SK-N-SH treated with all-trans-retinoic acid at 6 μM for 48 hours (cell line): ENCODE measurements at regions not wholly inside any gene's neighbourhood (a gene's known extent, or its start where the extent isn't known, plus 50 kb on each side); places are given as distances from the start of the nearest gene placed in this dataset.

Experiments used
- ATAC-seq: fragments of 200-7000 bp; cut with Tn5 transposase; 3 replicates; pipeline ENCODE4 v1.9.1; 2020; ENCODE audit warnings: mild to moderate bottlenecking, moderate library complexity
- ARNTL ChIP-seq: fragments of 450-650 bp; formaldehyde crosslinking; IDR thresholded peaks from 2 replicates; pipeline ENCODE4 v1.5.0; 2020; ENCODE audit warnings: low read depth, mild to moderate bottlenecking, moderate library complexity, borderline replicate concordance
- BACH2 ChIP-seq: fragments of 250-450 bp; sonication (Bioruptor Pico); IDR thresholded peaks from 2 replicates; pipeline ENCODE4 v1.9.0; 2021; ENCODE audit warnings: mild to moderate bottlenecking, borderline replicate concordance
- CREB5 ChIP-seq: fragments of 250-450 bp; sonication (Bioruptor Pico); IDR thresholded peaks from 2 replicates; pipeline ENCODE4 v1.5.1; 2020; ENCODE audit warnings: low read depth, mild to moderate bottlenecking, moderate library complexity
- CSDC2 ChIP-seq: fragments of 250-450 bp; sonication (Bioruptor Pico); IDR thresholded peaks from 2 replicates; pipeline ENCODE4 v1.5.0; 2020; ENCODE audit warnings: mild to moderate bottlenecking, moderate library complexity
- ESRRG ChIP-seq: fragments of 250-450 bp; sonication (Bioruptor Pico); IDR thresholded peaks from 2 replicates; pipeline ENCODE4 v1.6.1; 2021; ENCODE audit warnings: mild to moderate bottlenecking
- GLIS3 ChIP-seq: fragments of 250-450 bp; sonication (Bioruptor Pico); IDR thresholded peaks from 2 replicates; pipeline ENCODE4 v1.5.0; 2020; ENCODE audit warnings: mild to moderate bottlenecking, moderate library complexity
- ISL1 ChIP-seq: fragments of 250-450 bp; sonication (Bioruptor Pico); IDR thresholded peaks from 2 replicates; pipeline ENCODE4 v2.1.2; 2022; ENCODE audit warnings: mild to moderate bottlenecking, moderate library complexity
- OSR1 ChIP-seq: fragments of 250-450 bp; sonication (Bioruptor Pico); IDR thresholded peaks from 2 replicates; pipeline ENCODE4 v1.8.0; 2022; ENCODE audit warnings: moderate library complexity, mild to moderate bottlenecking, inconsistent platforms
- PPARA ChIP-seq: fragments of 250-450 bp; sonication (Bioruptor Pico); IDR thresholded peaks from 2 replicates; pipeline ENCODE4 v1.5.0; 2020; ENCODE audit warnings: mild to moderate bottlenecking, borderline replicate concordance
- RARB ChIP-seq: fragments of 250-450 bp; sonication (Bioruptor Pico); IDR thresholded peaks from 2 replicates; pipeline ENCODE4 v1.8.0; 2021; ENCODE audit warnings: mild to moderate bottlenecking, moderate library complexity
- SNAI2 ChIP-seq: fragments of 250-450 bp; sonication (Bioruptor Pico); IDR thresholded peaks from 2 replicates; pipeline ENCODE4 v1.5.0; 2020; ENCODE audit warnings: mild to moderate bottlenecking, moderate library complexity
- TCF4 ChIP-seq: fragments of 250-450 bp; sonication (Bioruptor Pico); IDR thresholded peaks from 2 replicates; pipeline ENCODE4 v1.8.0; 2021; ENCODE audit warnings: mild to moderate bottlenecking, moderate library complexity, borderline replicate concordance
- TOX ChIP-seq: fragments of 250-450 bp; sonication (Bioruptor Pico); IDR thresholded peaks from 2 replicates; pipeline ENCODE4 v1.8.0; 2021; ENCODE audit warnings: mild to moderate bottlenecking, moderate library complexity, borderline replicate concordance
- TSHZ2 ChIP-seq: fragments of 250-450 bp; sonication (Bioruptor Pico); IDR thresholded peaks from 2 replicates; pipeline ENCODE4 v1.5.0; 2020; ENCODE audit warnings: mild to moderate bottlenecking, moderate library complexity
- ZFP3 ChIP-seq: fragments of 250-450 bp; sonication (Bioruptor Pico); IDR thresholded peaks from 2 replicates; pipeline ENCODE4 v1.5.0; 2020; ENCODE audit warnings: mild to moderate bottlenecking, moderate library complexity
- ZFP30 ChIP-seq: fragments of 450-650 bp; formaldehyde crosslinking; IDR thresholded peaks from 2 replicates; pipeline ENCODE4 v1.5.0; 2022; ENCODE audit warnings: mild to moderate bottlenecking, moderate library complexity
- ZNF565 ChIP-seq: fragments of 450-650 bp; formaldehyde crosslinking; conservative IDR thresholded peaks from 2 replicates; pipeline ENCODE4 v1.5.0; 2020; ENCODE audit warnings: low read depth, mild to moderate bottlenecking, moderate library complexity
- ZNF70 ChIP-seq: fragments of 450-650 bp; formaldehyde crosslinking; IDR thresholded peaks from 2 replicates; pipeline ENCODE4 v1.5.0; 2020; ENCODE audit warnings: mild to moderate bottlenecking, moderate library complexity
- ZNF8 ChIP-seq: fragments of 450-650 bp; formaldehyde crosslinking; IDR thresholded peaks from 2 replicates; pipeline ENCODE4 v1.5.0; 2020; ENCODE audit warnings: mild to moderate bottlenecking, moderate library complexity
- TF ChIP-seq, protein P1 (sequence below): fragments of 250-450 bp; sonication (Bioruptor Pico); IDR thresholded peaks from 2 replicates; pipeline ENCODE4 v1.5.1; 2021; ENCODE audit warnings: mild to moderate bottlenecking, moderate library complexity
- TF ChIP-seq, protein P2 (sequence below): fragments of 250-450 bp; sonication (Bioruptor Pico); IDR thresholded peaks from 2 replicates; pipeline ENCODE4 v1.8.0; 2020; ENCODE audit warnings: mild to moderate bottlenecking, moderate library complexity, borderline replicate concordance
- TF ChIP-seq, protein P3 (sequence below): fragments of 250-450 bp; sonication (Bioruptor Pico); IDR thresholded peaks from 2 replicates; pipeline ENCODE4 v1.8.0; 2021; ENCODE audit warnings: low read depth, mild to moderate bottlenecking, moderate library complexity, borderline replicate concordance

DNA sequence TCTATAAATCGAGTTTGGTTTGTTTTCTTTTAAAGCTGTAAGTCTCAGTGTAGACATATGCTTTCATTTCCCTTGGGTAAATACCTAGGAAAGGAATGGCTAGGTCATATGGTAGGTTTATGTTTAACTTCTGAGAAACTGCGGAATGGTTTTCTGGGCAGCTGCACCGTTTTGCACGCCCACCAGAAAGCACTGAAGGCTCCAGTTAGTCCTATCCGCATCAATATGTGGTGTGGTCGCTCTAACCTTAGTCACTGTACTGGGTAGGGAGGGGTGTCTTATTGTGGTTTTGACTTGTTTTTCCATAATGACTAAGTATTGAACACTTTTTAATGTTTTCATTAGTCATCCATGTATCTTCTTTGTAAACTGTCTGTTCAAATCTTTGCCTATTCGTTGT lies 279.5 kb upstream of the AKR1E2 start:
- no peak for ATAC-seq
- TF ChIP-seq ZNF565 (CRISPR knock-in tag) = no peak
- no peak for TF ChIP-seq TSHZ2
- no peak for TF ChIP-seq CREB5 (CRISPR knock-in tag)
- TF ChIP-seq, protein P1, sequence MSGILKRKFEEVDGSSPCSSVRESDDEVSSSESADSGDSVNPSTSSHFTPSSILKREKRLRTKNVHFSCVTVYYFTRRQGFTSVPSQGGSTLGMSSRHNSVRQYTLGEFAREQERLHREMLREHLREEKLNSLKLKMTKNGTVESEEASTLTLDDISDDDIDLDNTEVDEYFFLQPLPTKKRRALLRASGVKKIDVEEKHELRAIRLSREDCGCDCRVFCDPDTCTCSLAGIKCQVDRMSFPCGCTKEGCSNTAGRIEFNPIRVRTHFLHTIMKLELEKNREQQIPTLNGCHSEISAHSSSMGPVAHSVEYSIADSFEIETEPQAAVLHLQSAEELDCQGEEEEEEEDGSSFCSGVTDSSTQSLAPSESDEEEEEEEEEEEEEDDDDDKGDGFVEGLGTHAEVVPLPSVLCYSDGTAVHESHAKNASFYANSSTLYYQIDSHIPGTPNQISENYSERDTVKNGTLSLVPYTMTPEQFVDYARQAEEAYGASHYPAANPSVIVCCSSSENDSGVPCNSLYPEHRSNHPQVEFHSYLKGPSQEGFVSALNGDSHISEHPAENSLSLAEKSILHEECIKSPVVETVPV (CRISPR knock-in tag) = no peak
- no peak for TF ChIP-seq ZFP30 (CRISPR knock-in tag)
- TF ChIP-seq SNAI2 (CRISPR knock-in tag) = no peak
- no peak for TF ChIP-seq TOX (CRISPR knock-in tag)
- no peak for TF ChIP-seq CSDC2 (CRISPR knock-in tag)
- TF ChIP-seq ZNF8 (CRISPR knock-in tag) = no peak
- no peak for TF ChIP-seq PPARA (CRISPR knock-in tag)
- no peak for TF ChIP-seq ESRRG (CRISPR knock-in tag)
- no peak for TF ChIP-seq GLIS3 (CRISPR knock-in tag)
- TF ChIP-seq ZNF70 (CRISPR knock-in tag) = no peak
- TF ChIP-seq TCF4 = no peak
- TF ChIP-seq RARB (CRISPR knock-in tag) = no peak
- TF ChIP-seq ARNTL (CRISPR knock-in tag) = no peak
- no peak for TF ChIP-seq ZFP3
- TF ChIP-seq BACH2 = no peak

- TF ChIP-seq ZFP30 (CRISPR knock-in tag) (no peak), ZNF70 (CRISPR knock-in tag) (no peak), TCF4 (no peak), SNAI2 (CRISPR knock-in tag) (no peak), ZFP3 (no peak), CSDC2 (CRISPR knock-in tag) (no peak), BACH2 (no peak), ESRRG (CRISPR knock-in tag) (no peak), OSR1 (CRISPR knock-in tag) (no peak), TSHZ2 (no peak), ZNF8 (CRISPR knock-in tag) (no peak)
- TF ChIP-seq, protein P2, sequence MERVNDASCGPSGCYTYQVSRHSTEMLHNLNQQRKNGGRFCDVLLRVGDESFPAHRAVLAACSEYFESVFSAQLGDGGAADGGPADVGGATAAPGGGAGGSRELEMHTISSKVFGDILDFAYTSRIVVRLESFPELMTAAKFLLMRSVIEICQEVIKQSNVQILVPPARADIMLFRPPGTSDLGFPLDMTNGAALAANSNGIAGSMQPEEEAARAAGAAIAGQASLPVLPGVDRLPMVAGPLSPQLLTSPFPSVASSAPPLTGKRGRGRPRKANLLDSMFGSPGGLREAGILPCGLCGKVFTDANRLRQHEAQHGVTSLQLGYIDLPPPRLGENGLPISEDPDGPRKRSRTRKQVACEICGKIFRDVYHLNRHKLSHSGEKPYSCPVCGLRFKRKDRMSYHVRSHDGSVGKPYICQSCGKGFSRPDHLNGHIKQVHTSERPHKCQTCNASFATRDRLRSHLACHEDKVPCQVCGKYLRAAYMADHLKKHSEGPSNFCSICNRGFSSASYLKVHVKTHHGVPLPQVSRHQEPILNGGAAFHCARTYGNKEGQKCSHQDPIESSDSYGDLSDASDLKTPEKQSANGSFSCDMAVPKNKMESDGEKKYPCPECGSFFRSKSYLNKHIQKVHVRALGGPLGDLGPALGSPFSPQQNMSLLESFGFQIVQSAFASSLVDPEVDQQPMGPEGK = no peak
- ATAC-seq = no peak
Measured at GRCh38 chr10:4545062-4545461, 280.9 kb upstream of the AKR1E2 start.

DNA sequence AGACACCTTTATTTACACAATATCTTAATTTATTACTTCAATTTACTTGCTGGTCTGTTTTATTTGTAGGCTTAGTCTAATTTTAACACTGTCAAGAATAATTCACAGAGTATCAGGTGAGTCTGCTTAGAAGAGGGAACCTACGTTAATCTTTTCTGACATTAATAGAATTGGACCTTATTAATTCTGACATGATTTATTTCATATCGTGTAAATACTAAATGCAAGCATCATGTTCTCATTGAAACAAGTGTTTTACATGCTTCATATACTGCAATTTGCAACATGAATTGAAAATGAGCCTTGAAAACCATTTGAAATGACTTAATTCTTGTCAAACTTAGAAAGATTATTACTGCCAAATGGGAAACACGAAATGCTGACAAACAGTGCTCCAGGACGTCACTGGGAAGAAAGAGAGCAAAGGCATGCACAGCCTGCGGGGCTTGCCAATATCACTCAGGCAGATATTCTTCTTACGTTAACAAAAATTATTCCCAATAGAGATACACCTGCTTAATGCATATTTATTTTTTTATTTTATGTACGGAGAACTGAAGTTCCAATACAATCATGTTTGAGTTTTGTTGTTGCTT lies 282.0 kb upstream of the AKR1E2 start:
- peak; percentile 71 for ATAC-seq
- TF ChIP-seq ISL1 (CRISPR knock-in tag) (peak; percentile 92), TCF4 (peak; percentile 62), ESRRG (CRISPR knock-in tag) (0 out of 2 replicates have a peak, but pooled peaks have one; percentile 46), ZFP3 (no peak), RARB (CRISPR knock-in tag) (0 out of 2 replicates have a peak, but pooled peaks have one; percentile 23)
- TF ChIP-seq, protein P2 = peak; percentile 75; the same call in 1 of the 2 replicates
- TF ChIP-seq, protein P3, sequence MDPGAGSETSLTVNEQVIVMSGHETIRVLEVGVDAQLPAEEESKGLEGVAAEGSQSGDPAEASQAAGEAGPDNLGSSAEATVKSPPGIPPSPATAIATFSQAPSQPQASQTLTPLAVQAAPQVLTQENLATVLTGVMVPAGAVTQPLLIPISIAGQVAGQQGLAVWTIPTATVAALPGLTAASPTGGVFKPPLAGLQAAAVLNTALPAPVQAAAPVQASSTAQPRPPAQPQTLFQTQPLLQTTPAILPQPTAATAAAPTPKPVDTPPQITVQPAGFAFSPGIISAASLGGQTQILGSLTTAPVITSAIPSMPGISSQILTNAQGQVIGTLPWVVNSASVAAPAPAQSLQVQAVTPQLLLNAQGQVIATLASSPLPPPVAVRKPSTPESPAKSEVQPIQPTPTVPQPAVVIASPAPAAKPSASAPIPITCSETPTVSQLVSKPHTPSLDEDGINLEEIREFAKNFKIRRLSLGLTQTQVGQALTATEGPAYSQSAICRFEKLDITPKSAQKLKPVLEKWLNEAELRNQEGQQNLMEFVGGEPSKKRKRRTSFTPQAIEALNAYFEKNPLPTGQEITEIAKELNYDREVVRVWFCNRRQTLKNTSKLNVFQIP = peak; percentile 79
- TF ChIP-seq, protein P1 (CRISPR knock-in tag) = peak; percentile 81; the same call in 1 of the 2 replicates
